Lower leg skin (tissue), 3 donors: ENCODE measurements at regions not wholly inside any gene's neighbourhood (a gene's known extent, or its start where the extent isn't known, plus 50 kb on each side); places are given as distances from the start of the nearest gene placed in this dataset.

Experiments
- POLR2A ChIP-seq, 2 donors: fragments of 450-650 bp; IDR thresholded peaks; one replicate each; pipeline ENCODE4 v1.6.1; 2016 to 2017; ENCODE audit warnings: antibody characterized with exemption in 2 of 2, mild to moderate bottlenecking in 1 of 2, moderate library complexity in 1 of 2
- TF ChIP-seq, protein P1 (sequence below), 3 donors: fragments of 450-650 bp; IDR thresholded peaks; one replicate each; pipeline ENCODE4 v1.5.1; 2016; ENCODE audit warnings: antibody characterized with exemption in 3 of 3, mild to moderate bottlenecking in 3 of 3, moderate library complexity in 2 of 3

DNA sequence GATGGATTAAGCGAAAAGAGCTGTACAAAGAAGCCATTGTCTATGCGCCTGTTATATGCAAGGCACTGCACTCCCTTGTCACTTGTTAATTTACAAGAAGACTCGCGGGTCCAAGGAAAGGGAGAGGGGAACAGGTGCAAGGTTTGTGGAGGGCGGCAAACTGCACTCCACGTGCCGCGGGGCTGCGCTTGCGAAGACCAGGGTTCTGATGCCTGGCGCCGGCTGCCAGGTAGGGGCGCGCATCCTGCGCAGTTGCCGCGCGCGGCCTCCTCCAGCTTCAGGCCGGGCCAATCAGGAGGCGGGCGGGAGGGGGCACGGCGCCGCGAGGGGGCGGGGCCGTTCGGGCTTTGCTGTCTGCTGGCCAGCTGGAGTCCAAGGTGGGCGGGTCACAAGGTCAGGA lies 140.6 kb upstream of the PALS2 start:
- TF ChIP-seq, protein P1, sequence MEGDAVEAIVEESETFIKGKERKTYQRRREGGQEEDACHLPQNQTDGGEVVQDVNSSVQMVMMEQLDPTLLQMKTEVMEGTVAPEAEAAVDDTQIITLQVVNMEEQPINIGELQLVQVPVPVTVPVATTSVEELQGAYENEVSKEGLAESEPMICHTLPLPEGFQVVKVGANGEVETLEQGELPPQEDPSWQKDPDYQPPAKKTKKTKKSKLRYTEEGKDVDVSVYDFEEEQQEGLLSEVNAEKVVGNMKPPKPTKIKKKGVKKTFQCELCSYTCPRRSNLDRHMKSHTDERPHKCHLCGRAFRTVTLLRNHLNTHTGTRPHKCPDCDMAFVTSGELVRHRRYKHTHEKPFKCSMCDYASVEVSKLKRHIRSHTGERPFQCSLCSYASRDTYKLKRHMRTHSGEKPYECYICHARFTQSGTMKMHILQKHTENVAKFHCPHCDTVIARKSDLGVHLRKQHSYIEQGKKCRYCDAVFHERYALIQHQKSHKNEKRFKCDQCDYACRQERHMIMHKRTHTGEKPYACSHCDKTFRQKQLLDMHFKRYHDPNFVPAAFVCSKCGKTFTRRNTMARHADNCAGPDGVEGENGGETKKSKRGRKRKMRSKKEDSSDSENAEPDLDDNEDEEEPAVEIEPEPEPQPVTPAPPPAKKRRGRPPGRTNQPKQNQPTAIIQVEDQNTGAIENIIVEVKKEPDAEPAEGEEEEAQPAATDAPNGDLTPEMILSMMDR (IDR thresholded peaks at IDR 0.05): no peak
- no peak for TF ChIP-seq POLR2A (IDR thresholded peaks at IDR 0.05)
